ENCODE measurements at regions not wholly inside any gene's neighbourhood (a gene's known extent, or its start where the extent isn't known, plus 50 kb on each side); places are given as distances from the start of the nearest gene placed in this dataset.

DNA sequence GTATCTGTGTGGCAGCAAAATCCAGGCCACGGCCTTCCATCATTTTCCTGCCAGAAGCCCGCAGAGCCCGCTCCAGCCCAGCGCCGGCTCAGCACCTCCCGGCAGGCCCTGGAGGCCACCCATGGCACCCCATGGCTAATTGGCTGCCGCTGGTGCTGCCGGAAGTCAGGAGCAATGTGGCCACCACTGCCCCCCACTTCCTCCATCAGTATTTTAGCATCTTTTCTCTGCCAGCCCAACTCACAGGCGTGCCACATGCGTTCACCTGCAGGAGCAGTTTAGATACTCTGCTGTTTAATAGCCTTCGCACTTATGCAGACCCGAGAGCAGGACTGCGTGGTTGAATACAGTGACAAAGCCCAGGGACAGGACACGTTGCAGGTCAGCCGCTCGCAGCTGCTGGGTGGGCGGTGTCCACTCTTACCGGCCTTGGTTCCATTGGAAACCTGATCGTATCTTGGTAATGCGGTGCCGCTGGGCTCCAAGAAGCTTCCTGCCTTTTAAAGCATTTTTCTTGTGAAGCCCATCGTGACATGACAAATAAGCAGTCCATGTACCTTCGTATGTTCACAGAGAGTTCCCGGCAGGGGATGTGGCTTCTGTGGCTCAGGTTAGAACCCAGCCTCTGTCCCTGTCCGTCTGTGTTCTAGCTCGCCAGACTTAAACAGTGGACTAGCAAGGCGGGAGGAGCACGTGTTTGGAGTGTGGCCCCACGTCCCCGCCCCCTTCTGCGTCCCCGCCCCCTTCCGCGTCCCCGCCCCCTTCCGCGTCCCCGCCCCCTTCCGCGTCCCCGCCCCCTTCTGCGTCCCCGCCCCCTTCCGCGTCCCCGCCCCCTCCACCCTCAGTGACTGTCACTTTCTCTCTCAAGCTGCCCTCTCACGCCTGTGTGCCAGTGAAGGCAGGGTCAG, 162.0 kb upstream of the SOX1 start:
- Histone ChIP-seq H3K4me2 (ENCODE audit: control insufficient read depth, insufficient read depth) (no peak overlapping the region), H3K27ac (ENCODE audit: control insufficient read depth, insufficient read depth) (no peak overlapping the region), H3K79me2 (ENCODE audit: control insufficient read depth, insufficient read depth, low read length) (no peaks in the 10 kb centered on the region), H3K9me3 (replicated peaks; ENCODE audit: control insufficient read depth, insufficient read depth, low read length) (no peaks in the 10 kb centered on the region), H3K27me3 (replicated peaks in 1 of 2; ENCODE audit: control insufficient read depth in 2 of 2, insufficient read depth in 2 of 2, low read length in 1 of 2) (no peaks in the 10 kb centered on the region), H2AFZ (ENCODE audit: control insufficient read depth, low read depth, low read length) (no peak overlapping the region), H3K4me1 (ENCODE audit: control insufficient read depth, insufficient read depth, low read length) (no peaks in the 10 kb centered on the region), H3K4me3 (no peak overlapping the region), H3K9ac (ENCODE audit: control insufficient read depth, insufficient read depth, low read length) (no peak overlapping the region), H3K36me3 (ENCODE audit: control insufficient read depth in 2 of 2, insufficient read depth in 2 of 2, low read length in 1 of 2) (no peaks in the 10 kb centered on the region), H4K20me1 (ENCODE audit: control insufficient read depth, insufficient read depth) (no peaks in the 10 kb centered on the region)
- CTCF ChIA-PET = no interaction called here
- POLR2A ChIA-PET = no interaction called here
- SMC1A ChIA-PET (ENCODE audit: uncharacterized antibody, unreplicated experiment) = no interaction called here
- FAIRE-seq = no peak
- in situ Hi-C loops (cut with MboI) = no loop called here
- RAD21 ChIA-PET (ENCODE audit: unreplicated experiment) = no interaction called here
- 73% methylated on average over 26 of the region's 47 CpGs for WGBS (ENCODE audit: insufficient coverage, insufficient replicate concordance, low lambda C conversion rate, missing lambda C conversion rate)
- DNase-seq (ENCODE audit: low read depth, low spot score) = no peak
- intact Hi-C loops (cut with micrococcal nuclease; ENCODE audit: unreplicated experiment) = no loop called here
- ATAC-seq = no peak
- BruUV-seq (replicated peaks) = no TSS peak
- no peak for TF ChIP-seq DPF2 (IDR thresholded peaks at IDR 0.05)
- TF ChIP-seq NR2C2 (IDR thresholded peaks at IDR 0.05; ENCODE audit: borderline replicate concordance, control insufficient read depth, insufficient read length, low read depth) = no peak
- TF ChIP-seq, protein P1, sequence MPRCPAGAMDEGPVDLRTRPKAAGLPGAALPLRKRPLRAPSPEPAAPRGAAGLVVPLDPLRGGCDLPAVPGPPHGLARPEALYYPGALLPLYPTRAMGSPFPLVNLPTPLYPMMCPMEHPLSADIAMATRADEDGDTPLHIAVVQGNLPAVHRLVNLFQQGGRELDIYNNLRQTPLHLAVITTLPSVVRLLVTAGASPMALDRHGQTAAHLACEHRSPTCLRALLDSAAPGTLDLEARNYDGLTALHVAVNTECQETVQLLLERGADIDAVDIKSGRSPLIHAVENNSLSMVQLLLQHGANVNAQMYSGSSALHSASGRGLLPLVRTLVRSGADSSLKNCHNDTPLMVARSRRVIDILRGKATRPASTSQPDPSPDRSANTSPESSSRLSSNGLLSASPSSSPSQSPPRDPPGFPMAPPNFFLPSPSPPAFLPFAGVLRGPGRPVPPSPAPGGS (IDR thresholded peaks at IDR 0.05; ENCODE audit: borderline replicate concordance, insufficient read depth, low read depth, low read length, poor library complexity, severe bottlenecking) = no peak
- TF ChIP-seq NR2C1 (IDR thresholded peaks at IDR 0.05) = no peak
- no peak for TF ChIP-seq RAD21 (IDR thresholded peaks at IDR 0.05; ENCODE audit: insufficient read depth, low read depth, low read length)
- TF ChIP-seq, protein P2, sequence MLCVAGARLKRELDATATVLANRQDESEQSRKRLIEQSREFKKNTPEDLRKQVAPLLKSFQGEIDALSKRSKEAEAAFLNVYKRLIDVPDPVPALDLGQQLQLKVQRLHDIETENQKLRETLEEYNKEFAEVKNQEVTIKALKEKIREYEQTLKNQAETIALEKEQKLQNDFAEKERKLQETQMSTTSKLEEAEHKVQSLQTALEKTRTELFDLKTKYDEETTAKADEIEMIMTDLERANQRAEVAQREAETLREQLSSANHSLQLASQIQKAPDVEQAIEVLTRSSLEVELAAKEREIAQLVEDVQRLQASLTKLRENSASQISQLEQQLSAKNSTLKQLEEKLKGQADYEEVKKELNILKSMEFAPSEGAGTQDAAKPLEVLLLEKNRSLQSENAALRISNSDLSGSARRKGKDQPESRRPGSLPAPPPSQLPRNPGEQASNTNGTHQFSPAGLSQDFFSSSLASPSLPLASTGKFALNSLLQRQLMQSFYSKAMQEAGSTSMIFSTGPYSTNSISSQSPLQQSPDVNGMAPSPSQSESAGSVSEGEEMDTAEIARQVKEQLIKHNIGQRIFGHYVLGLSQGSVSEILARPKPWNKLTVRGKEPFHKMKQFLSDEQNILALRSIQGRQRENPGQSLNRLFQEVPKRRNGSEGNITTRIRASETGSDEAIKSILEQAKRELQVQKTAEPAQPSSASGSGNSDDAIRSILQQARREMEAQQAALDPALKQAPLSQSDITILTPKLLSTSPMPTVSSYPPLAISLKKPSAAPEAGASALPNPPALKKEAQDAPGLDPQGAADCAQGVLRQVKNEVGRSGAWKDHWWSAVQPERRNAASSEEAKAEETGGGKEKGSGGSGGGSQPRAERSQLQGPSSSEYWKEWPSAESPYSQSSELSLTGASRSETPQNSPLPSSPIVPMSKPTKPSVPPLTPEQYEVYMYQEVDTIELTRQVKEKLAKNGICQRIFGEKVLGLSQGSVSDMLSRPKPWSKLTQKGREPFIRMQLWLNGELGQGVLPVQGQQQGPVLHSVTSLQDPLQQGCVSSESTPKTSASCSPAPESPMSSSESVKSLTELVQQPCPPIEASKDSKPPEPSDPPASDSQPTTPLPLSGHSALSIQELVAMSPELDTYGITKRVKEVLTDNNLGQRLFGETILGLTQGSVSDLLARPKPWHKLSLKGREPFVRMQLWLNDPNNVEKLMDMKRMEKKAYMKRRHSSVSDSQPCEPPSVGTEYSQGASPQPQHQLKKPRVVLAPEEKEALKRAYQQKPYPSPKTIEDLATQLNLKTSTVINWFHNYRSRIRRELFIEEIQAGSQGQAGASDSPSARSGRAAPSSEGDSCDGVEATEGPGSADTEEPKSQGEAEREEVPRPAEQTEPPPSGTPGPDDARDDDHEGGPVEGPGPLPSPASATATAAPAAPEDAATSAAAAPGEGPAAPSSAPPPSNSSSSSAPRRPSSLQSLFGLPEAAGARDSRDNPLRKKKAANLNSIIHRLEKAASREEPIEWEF (IDR thresholded peaks at IDR 0.05; ENCODE audit: insufficient replicate concordance, low read depth, low read length) = no peak
- TF ChIP-seq NFYA (IDR thresholded peaks at IDR 0.05; ENCODE audit: borderline replicate concordance, low read depth, low read length) = no peak
- TF ChIP-seq ELK1 (IDR thresholded peaks at IDR 0.05; ENCODE audit: low read depth, low read length) = no peak
- TF ChIP-seq RELA (IDR thresholded peaks at IDR 0.05; ENCODE audit: borderline replicate concordance, partially characterized antibody) = no peak
- TF ChIP-seq REST (IDR thresholded peaks at IDR 0.05; ENCODE audit: low read depth, low read length) = no peak
- TF ChIP-seq MYC (IDR thresholded peaks at IDR 0.05; ENCODE audit: insufficient read depth, insufficient read length, insufficient replicate concordance, low read length, severe bottlenecking) = no peak

All from GM12878 (cell line).